HepG2 (cell line): ENCODE measurements at regions not wholly inside any gene's neighbourhood (a gene's known extent, or its start where the extent isn't known, plus 50 kb on each side); places are given as distances from the start of the nearest gene placed in this dataset.

Experiments used
- CBX5 ChIP-seq: sonication (generic); formaldehyde crosslinking; IDR thresholded peaks from 2 replicates; pipeline ENCODE4 v1.4.0; 2020; ENCODE audit warnings: missing genetic modification reagents, borderline replicate concordance
- MEIS2 ChIP-seq: sonication (generic); formaldehyde crosslinking; IDR thresholded peaks from 2 replicates; pipeline ENCODE4 v1.9.0; 2021; ENCODE audit warnings: mild to moderate bottlenecking, missing genetic modification reagents
- POLR2A ChIP-seq, 2 experiments: IDR thresholded peaks; 2 replicates each; pipeline ENCODE4 v1.6.1; 2011; ENCODE audit warnings: low read depth in 2 of 2, low read length in 2 of 2, mild to moderate bottlenecking in 1 of 2, moderate library complexity in 1 of 2; ENCODE audit not compliant: insufficient read depth in 1 of 2
- ZBTB7B ChIP-seq: sonication (generic); formaldehyde crosslinking; IDR thresholded peaks from 2 replicates; pipeline ENCODE4 v1.4.0; 2020; ENCODE audit warnings: missing genetic modification reagents

DNA sequence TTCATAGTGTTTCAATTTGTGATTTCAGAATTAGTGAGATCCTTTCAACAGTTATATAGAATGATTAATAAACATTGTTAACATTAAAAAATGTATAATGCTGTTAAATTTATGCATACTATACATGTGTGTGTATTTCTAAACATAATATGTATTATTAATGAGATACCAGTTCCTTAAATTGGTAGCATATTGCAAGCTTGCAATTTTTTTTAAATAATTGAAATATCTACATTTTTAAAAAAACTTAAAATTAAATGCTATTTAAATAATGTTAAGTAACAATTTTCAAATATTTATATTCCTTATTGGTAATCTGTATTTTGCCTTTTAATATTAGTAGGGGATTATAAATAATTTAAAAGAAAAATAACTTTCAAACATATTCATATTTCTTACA is 1479.5 kb upstream of the PCDH7 start:
- TF ChIP-seq CBX5 (CRISPR knock-in tag) (no peak), ZBTB7B (CRISPR knock-in tag) (no peak), POLR2A (IDR thresholded peaks at IDR 0.05; ENCODE audit: insufficient read depth in 1 of 2, low read depth in 2 of 2, low read length in 2 of 2) (no peak), MEIS2 (CRISPR knock-in tag) (no peak)
